LNCaP clone FGC (cell line): ENCODE measurements at regions not wholly inside any gene's neighbourhood (a gene's known extent, or its start where the extent isn't known, plus 50 kb on each side); places are given as distances from the start of the nearest gene placed in this dataset.

Experiments
- DNase-seq: peaks from one replicate; pipeline ENCODE4 v3.0.0-alpha.2; 2011; ENCODE audit warnings: low read depth
- H3K4me3 ChIP-seq: 2 replicates; pipeline ENCODE4 v1.5.1; 2011; ENCODE audit warnings: mild to moderate bottlenecking, low read depth, low read length, control low read depth
- CTCF ChIP-seq: IDR thresholded peaks from 2 replicates; pipeline ENCODE4 v1.5.1; 2012; ENCODE audit warnings: mild to moderate bottlenecking; ENCODE audit not compliant: control insufficient read depth, insufficient read depth; ENCODE audit errors: extremely low read depth

- DNase-seq, result no peak
These were observed 139.2 kb downstream of the RASSF9 start for GRCh38 chr12:85697003-85697402.

GRCh38 chr12:85698937-85699336 is 137.3 kb downstream of the RASSF9 start:
- H3K4me3 ChIP-seq, result no peak overlapping the region
- no peak for DNase-seq
- TF ChIP-seq CTCF, result no peak

More at GRCh38 chr12:85697003-85697402, 139.2 kb downstream of the RASSF9 start:
- no peak overlapping the region for H3K4me3 ChIP-seq
- no peak for TF ChIP-seq CTCF

- no peak for DNase-seq
- TF ChIP-seq CTCF, result no peak
- H3K4me3 ChIP-seq, result no peak overlapping the region
These were observed 127.4 kb downstream of the RASSF9 start for GRCh38 chr12:85708775-85709174.

GRCh38 chr12:85711735-85712390 is 124.3 kb downstream of the RASSF9 start:
- DNase-seq, result no peak
- no peak for TF ChIP-seq CTCF
- H3K4me3 ChIP-seq, result no peak overlapping the region

- no peak for TF ChIP-seq CTCF
- H3K4me3 ChIP-seq, result no peak overlapping the region
- DNase-seq, result no peak
These were observed 122.8 kb downstream of the RASSF9 start for GRCh38 chr12:85713373-85713772.

GRCh38 chr12:85714425-85714824 is 121.8 kb downstream of the RASSF9 start:
- no peak for DNase-seq
- no peak for TF ChIP-seq CTCF
- H3K4me3 ChIP-seq, result no peak overlapping the region
